ENCODE measurements at regions not wholly inside any gene's neighbourhood (a gene's known extent, or its start where the extent isn't known, plus 50 kb on each side); places are given as distances from the start of the nearest gene placed in this dataset.

GRCh38 chr14:80271389-80271788 lies 60.1 kb upstream of the DIO2 start:
- TF ChIP-seq EP300 (IDR thresholded peaks at IDR 0.05), result no peak
- TF ChIP-seq POLR2A (IDR thresholded peaks at IDR 0.05), result no peak
- no peak for TF ChIP-seq CTCF (IDR thresholded peaks at IDR 0.05)
- TF ChIP-seq POLR2AphosphoS5 (IDR thresholded peaks at IDR 0.05), result no peak
- H3K36me3 ChIP-seq, result no peaks in the 10 kb centered on the region
- intact Hi-C loops (cut with DNase I; ENCODE audit: low total_unique reads), result no loop called here
- H3K27ac ChIP-seq, result no peak overlapping the region
- H3K4me3 ChIP-seq, result no peak overlapping the region
- H3K4me1 ChIP-seq, result no peaks in the 10 kb centered on the region
- no peak for DNase-seq
- no peaks in the 10 kb centered on the region for H3K27me3 ChIP-seq
- 82 to 87% (median 85%) methylated on average over 1 of the region's 1 CpG for WGBS, 5 donors
- no peaks in the 10 kb centered on the region for H3K9me3 ChIP-seq

DNA sequence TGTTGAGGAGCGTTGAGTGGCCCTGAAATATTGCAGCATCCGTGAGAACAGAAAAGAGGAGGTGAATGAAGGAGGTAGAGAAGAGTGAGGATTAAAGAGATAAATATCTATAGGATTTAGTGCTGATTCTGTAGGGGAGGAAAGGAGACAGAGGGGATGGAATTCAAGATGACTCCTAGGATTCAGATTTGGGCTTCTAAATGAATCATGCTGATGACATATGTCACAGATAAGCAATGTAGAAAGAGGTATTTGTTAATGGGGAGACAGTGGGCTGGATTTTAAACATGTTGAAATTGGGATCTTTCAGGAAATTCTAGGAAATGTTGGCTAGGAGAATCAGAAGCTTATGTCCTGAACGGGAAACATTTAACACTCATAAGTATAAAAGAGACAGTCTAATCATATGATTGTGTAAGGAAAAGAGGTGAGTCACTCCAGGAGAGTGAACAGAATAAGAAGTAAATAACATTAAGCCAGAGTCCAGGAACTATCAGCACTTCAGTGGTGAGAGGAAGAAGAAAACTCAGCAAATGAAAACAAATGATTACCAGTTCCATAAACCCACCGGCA lies 58.1 kb upstream of the DIO2 start:
- no peak for DNase-seq
- H3K4me3 ChIP-seq, result no peak overlapping the region
- 55 to 68% (median 57%) methylated on average over 4 of the region's 4 CpGs for WGBS, 5 donors
- H3K4me1 ChIP-seq, result no peaks in the 10 kb centered on the region
- H3K36me3 ChIP-seq, result no peaks in the 10 kb centered on the region
- H3K27ac ChIP-seq, result no peak overlapping the region
- no peaks in the 10 kb centered on the region for H3K9me3 ChIP-seq
- intact Hi-C loops (cut with DNase I; ENCODE audit: low total_unique reads), result no loop called here
- H3K27me3 ChIP-seq, result no peaks in the 10 kb centered on the region
- TF ChIP-seq POLR2AphosphoS5 (IDR thresholded peaks at IDR 0.05) (no peak), POLR2A (IDR thresholded peaks at IDR 0.05) (no peak), CTCF (IDR thresholded peaks at IDR 0.05) (no peak), EP300 (IDR thresholded peaks at IDR 0.05) (no peak)

DNA sequence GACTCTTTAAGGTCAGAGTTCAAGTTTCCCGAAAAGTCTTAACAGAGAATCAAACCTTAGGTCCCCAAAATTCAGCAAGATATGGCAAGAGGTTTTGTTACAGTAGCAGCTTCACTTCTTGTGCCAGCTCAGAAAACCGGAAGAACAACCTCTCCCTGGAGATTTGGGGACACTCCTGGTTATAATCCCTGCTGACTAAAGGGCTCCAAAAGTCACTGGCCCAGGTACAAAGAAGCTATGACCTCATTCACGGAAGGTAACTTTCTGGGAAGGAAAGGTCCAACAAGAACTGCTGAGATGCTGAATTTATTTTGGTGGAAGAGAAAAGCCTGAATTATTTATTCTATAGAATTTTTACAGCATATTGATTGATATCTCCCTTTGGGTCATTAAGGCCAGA lies 55.6 kb upstream of the DIO2 start:
- no peaks in the 10 kb centered on the region for H3K36me3 ChIP-seq
- H3K9me3 ChIP-seq, result no peaks in the 10 kb centered on the region
- no peak overlapping the region for H3K27ac ChIP-seq
- H3K4me3 ChIP-seq, result no peak overlapping the region
- no peaks in the 10 kb centered on the region for H3K27me3 ChIP-seq
- WGBS, 5 donors, result 71 to 84% (median 75%) methylated on average over 3 of the region's 3 CpGs
- TF ChIP-seq POLR2A (IDR thresholded peaks at IDR 0.05) (no peak), CTCF (IDR thresholded peaks at IDR 0.05) (no peak), POLR2AphosphoS5 (IDR thresholded peaks at IDR 0.05) (no peak), EP300 (IDR thresholded peaks at IDR 0.05) (no peak)
- intact Hi-C loops (cut with DNase I; ENCODE audit: low total_unique reads), result no loop called here
- H3K4me1 ChIP-seq, result no peaks in the 10 kb centered on the region
- no peak for DNase-seq

GRCh38 chr14:80264702-80265101 lies 53.4 kb upstream of the DIO2 start:
- TF ChIP-seq CTCF (IDR thresholded peaks at IDR 0.05), result no peak
- TF ChIP-seq POLR2AphosphoS5 (IDR thresholded peaks at IDR 0.05), result no peak
- no peak for TF ChIP-seq EP300 (IDR thresholded peaks at IDR 0.05)
- no peak for TF ChIP-seq POLR2A (IDR thresholded peaks at IDR 0.05)
- 72 to 90% (median 86%) methylated on average over 3 of the region's 3 CpGs for WGBS, 5 donors
- Histone ChIP-seq H3K4me1 (no peaks in the 10 kb centered on the region), H3K27ac (no peak overlapping the region), H3K27me3 (no peaks in the 10 kb centered on the region), H3K36me3 (no peaks in the 10 kb centered on the region), H3K4me3 (no peak overlapping the region), H3K9me3 (no peaks in the 10 kb centered on the region)
- intact Hi-C loops (cut with DNase I; ENCODE audit: low total_unique reads), result no loop called here
- no peak for DNase-seq

Measured in stomach (tissue), 8 donors.